Stimulated activated CD8-positive, alpha-beta memory T cell treated with anti-CD3 and anti-CD28 coated beads, Interleukin-15, amount 100 ng/mL, for 24 hours (primary cell): ENCODE measurements at regions not wholly inside any gene's neighbourhood (a gene's known extent, or its start where the extent isn't known, plus 50 kb on each side); places are given as distances from the start of the nearest gene placed in this dataset.
"Not testable (repeated sequence)": the region's sequence is repeated elsewhere in the genome, so short reads cannot be mapped to it uniquely, and the experiment has no call there.

Source experiments
- DNase-seq: peaks from one replicate; pipeline ENCODE4 v3.0.0-alpha.2; 2020; ENCODE audit warnings: low read depth

GRCh38 chr5:99308131-99308530 is 379.3 kb upstream of the CHD1 start:
- no peak for DNase-seq

GRCh38 chr5:99305045-99305580 is 376.3 kb upstream of the CHD1 start:
- no peak for DNase-seq

- DNase-seq, result no peak
These were observed 356.8 kb upstream of the CHD1 start for GRCh38 chr5:99285606-99286005.

- no peak for DNase-seq
These were observed 346.3 kb upstream of the CHD1 start for GRCh38 chr5:99275128-99275527.

GRCh38 chr5:99272576-99272975 is 343.8 kb upstream of the CHD1 start:
- no peak for DNase-seq

- DNase-seq, result no peak
These were observed 330.0 kb upstream of the CHD1 start for GRCh38 chr5:99258819-99259218.

- no peak for DNase-seq
These were observed 319.3 kb upstream of the CHD1 start for GRCh38 chr5:99248066-99248465.

- DNase-seq, result no peak
These were observed 318.5 kb upstream of the CHD1 start for GRCh38 chr5:99247346-99247745.

GRCh38 chr5:99243111-99243510 is 314.3 kb upstream of the CHD1 start:
- DNase-seq, result no peak

GRCh38 chr5:99239826-99240360 is 311.1 kb upstream of the CHD1 start:
- DNase-seq, result no peak

GRCh38 chr5:99191206-99191745 is 262.5 kb upstream of the CHD1 start:
- no peak for DNase-seq

- DNase-seq, result no peak
These were observed 258.8 kb upstream of the CHD1 start for GRCh38 chr5:99187611-99188010.

GRCh38 chr5:99179206-99179605 is 250.4 kb upstream of the CHD1 start:
- DNase-seq, result no peak

GRCh38 chr5:99177796-99178195 is 249.0 kb upstream of the CHD1 start:
- DNase-seq, result no peak

GRCh38 chr5:99176186-99176585 is 247.4 kb upstream of the CHD1 start:
- no peak for DNase-seq

GRCh38 chr5:99169309-99169708 is 240.5 kb upstream of the CHD1 start:
- no peak for DNase-seq

- DNase-seq, result not testable (repeated sequence)
These were observed 232.7 kb upstream of the CHD1 start for GRCh38 chr5:99161538-99161937.

- no peak for DNase-seq
These were observed 227.9 kb upstream of the CHD1 start for GRCh38 chr5:99156688-99157087.

GRCh38 chr5:99143283-99143795 is 214.5 kb upstream of the CHD1 start:
- not testable (repeated sequence) for DNase-seq

- DNase-seq, result no peak
These were observed 212.8 kb upstream of the CHD1 start for GRCh38 chr5:99141534-99142128.

GRCh38 chr5:99138911-99139310 is 210.1 kb upstream of the CHD1 start:
- DNase-seq, result no peak

- no peak for DNase-seq
These were observed 205.1 kb upstream of the CHD1 start for GRCh38 chr5:99133921-99134320.

GRCh38 chr5:99129768-99130501 is 201.1 kb upstream of the CHD1 start:
- DNase-seq, result no peak
